HEK293T (cell line): ENCODE measurements at regions not wholly inside any gene's neighbourhood (a gene's known extent, or its start where the extent isn't known, plus 50 kb on each side); places are given as distances from the start of the nearest gene placed in this dataset.

Experiments used
- CTCF ChIA-PET: fragments of 350-600 bp; formaldehyde crosslinking; extraction: SDS; loops from one replicate; lab custom pipeline; 2021; ENCODE audit warnings: antibody characterized with exemption, inconsistent platforms; lab: Yijun Ruan, JAX
- POLR2A ChIA-PET: fragments of 350-600 bp; formaldehyde crosslinking; extraction: SDS; loops from one replicate; lab custom pipeline; 2020; ENCODE audit warnings: antibody characterized with exemption, inconsistent platforms; lab: Yijun Ruan, JAX
- DNase-seq: peaks from one replicate; pipeline ENCODE4 v3.0.0; 2012; ENCODE audit warnings: mixed read lengths; ENCODE audit errors: extremely low spot score
- ARNT ChIP-seq: fragments of 450-650 bp; IDR thresholded peaks from 2 replicates; pipeline ENCODE4 v1.6.1; 2017; ENCODE audit warnings: mild to moderate bottlenecking
- BHLHE40 ChIP-seq: fragments of 450-650 bp; IDR thresholded peaks from 2 replicates; pipeline ENCODE4 v1.6.1; 2016; ENCODE audit warnings: mild to moderate bottlenecking, moderate library complexity, borderline replicate concordance
- CTBP1 ChIP-seq: fragments of 450-650 bp; IDR thresholded peaks from 2 replicates; pipeline ENCODE4 v1.6.1; 2016; ENCODE audit warnings: borderline replicate concordance
- ELF4 ChIP-seq: fragments of 450-650 bp; IDR thresholded peaks from 2 replicates; pipeline ENCODE4 v1.6.1; 2017; ENCODE audit warnings: antibody characterized with exemption
- FOXA1 ChIP-seq: fragments of 450-650 bp; IDR thresholded peaks from 2 replicates; pipeline ENCODE4 v1.6.1; 2016; ENCODE audit warnings: mild to moderate bottlenecking
- FOXK2 ChIP-seq: fragments of 450-650 bp; IDR thresholded peaks from 2 replicates; pipeline ENCODE4 v1.6.1; 2016; ENCODE audit warnings: mild to moderate bottlenecking
- FOXM1 ChIP-seq: fragments of 450-650 bp; IDR thresholded peaks from 2 replicates; pipeline ENCODE4 v1.6.1; 2017; ENCODE audit warnings: mild to moderate bottlenecking, borderline replicate concordance
- HDGF ChIP-seq: fragments of 450-650 bp; IDR thresholded peaks from 2 replicates; pipeline ENCODE4 v1.6.1; 2017; ENCODE audit warnings: antibody characterized with exemption, borderline replicate concordance
- L3MBTL2 ChIP-seq: fragments of 450-650 bp; conservative IDR thresholded peaks from 2 replicates; pipeline ENCODE4 v1.6.1; 2016; ENCODE audit warnings: mild to moderate bottlenecking
- LEF1 ChIP-seq: fragments of 450-650 bp; IDR thresholded peaks from 2 replicates; pipeline ENCODE4 v1.6.1; 2017; ENCODE audit warnings: mild to moderate bottlenecking, borderline replicate concordance
- NFRKB ChIP-seq: fragments of 450-650 bp; IDR thresholded peaks from 2 replicates; pipeline ENCODE4 v1.6.1; 2016; ENCODE audit warnings: mild to moderate bottlenecking, moderate library complexity
- PKNOX1 ChIP-seq: fragments of 450-650 bp; IDR thresholded peaks from 2 replicates; pipeline ENCODE4 v1.6.1; 2016
- SP1 ChIP-seq: fragments of 450-650 bp; IDR thresholded peaks from 2 replicates; pipeline ENCODE4 v1.6.1; 2017
- SUZ12 ChIP-seq: fragments of 450-650 bp; IDR thresholded peaks from 2 replicates; pipeline ENCODE4 v1.6.1; 2016; ENCODE audit warnings: mild to moderate bottlenecking
- TARDBP ChIP-seq: fragments of 450-650 bp; IDR thresholded peaks from 2 replicates; pipeline ENCODE4 v1.6.1; 2016
- ZNF384 ChIP-seq: fragments of 450-650 bp; IDR thresholded peaks from 2 replicates; pipeline ENCODE4 v1.6.1; 2016

DNA sequence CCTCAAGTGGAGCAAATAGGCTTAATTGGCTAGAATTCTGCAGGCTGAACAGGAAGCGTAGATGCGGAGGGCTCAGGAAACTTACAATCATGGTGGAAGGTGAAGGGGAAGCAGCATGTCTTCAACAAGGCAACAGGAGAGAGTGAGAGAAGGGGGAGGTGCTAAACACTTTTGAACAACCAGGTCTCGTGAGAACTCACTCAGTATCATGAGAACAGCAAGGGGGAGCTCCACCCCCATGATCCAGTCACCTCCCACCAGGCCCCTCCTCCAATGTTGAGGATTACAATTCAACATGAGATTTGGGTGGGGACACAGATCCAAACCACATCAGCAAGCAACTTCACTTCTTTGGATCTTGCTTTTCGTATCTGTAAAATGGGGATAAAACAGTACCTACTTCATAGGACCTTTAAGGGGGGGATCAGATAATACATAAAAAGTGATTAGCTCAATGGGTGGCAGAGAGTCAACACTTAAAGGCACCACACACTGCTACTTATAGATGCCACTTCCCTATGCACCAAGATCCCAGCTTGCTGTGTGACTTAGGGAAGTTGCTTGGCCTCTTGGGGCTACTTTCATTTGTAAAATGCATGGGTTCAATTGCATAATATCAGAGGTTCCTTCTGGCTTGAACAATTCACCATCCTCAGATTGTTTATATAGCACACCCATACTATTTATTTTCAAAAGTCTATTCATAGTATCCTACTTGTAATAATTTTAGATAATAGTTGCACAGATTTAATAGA, 184.8 kb upstream of the RPH3A start:
- ChIA-PET CTCF (interaction anchor here (0.6 kb wide), 1 partner anchor 47 kb away, joined by 3 read pairs; no protein-coding TSS in a partner anchor), POLR2A (no interaction called here)
- DNase-seq, result no peak
- no peak for TF ChIP-seq ARNT
- no peak for TF ChIP-seq SP1
- no peak for TF ChIP-seq HDGF
- no peak for TF ChIP-seq LEF1
- no peak for TF ChIP-seq ZNF384
- no peak for TF ChIP-seq NFRKB
- no peak for TF ChIP-seq CTBP1
- TF ChIP-seq SUZ12, result no peak
- no peak for TF ChIP-seq L3MBTL2
- no peak for TF ChIP-seq ELF4

GRCh38 chr12:112607427-112607826, 184.1 kb upstream of the RPH3A start:
- DNase-seq, result no peak
- ChIA-PET CTCF (no interaction called here), POLR2A (no interaction called here)
- no peak for TF ChIP-seq BHLHE40
- no peak for TF ChIP-seq HDGF
- no peak for TF ChIP-seq SP1
- no peak for TF ChIP-seq NFRKB
- no peak for TF ChIP-seq ELF4
- TF ChIP-seq FOXA1, result no peak
- TF ChIP-seq ARNT, result no peak
- no peak for TF ChIP-seq SUZ12
- no peak for TF ChIP-seq FOXK2
- TF ChIP-seq LEF1, result no peak
- TF ChIP-seq ZNF384, result no peak

DNA sequence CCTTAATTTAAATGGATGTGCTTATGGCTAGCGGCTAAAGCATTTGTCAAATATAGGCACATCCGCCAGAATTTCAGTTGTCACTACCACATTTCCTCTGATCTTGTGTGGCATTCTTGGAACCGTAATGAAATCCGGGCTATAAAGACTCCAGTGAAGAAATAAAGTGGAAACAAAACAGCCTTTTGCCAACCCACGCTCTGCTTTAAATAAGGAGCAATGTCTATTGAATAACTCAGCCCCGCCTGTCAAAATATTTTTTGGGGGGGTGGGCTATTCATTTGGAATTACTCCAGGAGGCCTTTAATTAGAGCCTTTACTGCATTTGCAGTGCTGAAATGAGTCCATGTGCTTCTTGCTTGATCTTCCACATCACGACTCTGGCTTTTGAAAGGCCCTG, 179.6 kb upstream of the RPH3A start:
- ChIA-PET POLR2A (no interaction called here), CTCF (no interaction called here)
- DNase-seq, result no peak
- TF ChIP-seq SUZ12 (no peak), HDGF (no peak), FOXK2 (no peak), FOXM1 (no peak), L3MBTL2 (no peak), TARDBP (no peak), PKNOX1 (no peak), BHLHE40 (no peak), NFRKB (no peak), ZNF384 (no peak), SP1 (no peak), FOXA1 (no peak), CTBP1 (no peak), ELF4 (no peak), LEF1 (no peak), ARNT (no peak)

- CTCF ChIA-PET, result no interaction called here
- POLR2A ChIA-PET, result no interaction called here
These were observed 176.4 kb upstream of the RPH3A start for GRCh38 chr12:112615196-112615595.

DNA sequence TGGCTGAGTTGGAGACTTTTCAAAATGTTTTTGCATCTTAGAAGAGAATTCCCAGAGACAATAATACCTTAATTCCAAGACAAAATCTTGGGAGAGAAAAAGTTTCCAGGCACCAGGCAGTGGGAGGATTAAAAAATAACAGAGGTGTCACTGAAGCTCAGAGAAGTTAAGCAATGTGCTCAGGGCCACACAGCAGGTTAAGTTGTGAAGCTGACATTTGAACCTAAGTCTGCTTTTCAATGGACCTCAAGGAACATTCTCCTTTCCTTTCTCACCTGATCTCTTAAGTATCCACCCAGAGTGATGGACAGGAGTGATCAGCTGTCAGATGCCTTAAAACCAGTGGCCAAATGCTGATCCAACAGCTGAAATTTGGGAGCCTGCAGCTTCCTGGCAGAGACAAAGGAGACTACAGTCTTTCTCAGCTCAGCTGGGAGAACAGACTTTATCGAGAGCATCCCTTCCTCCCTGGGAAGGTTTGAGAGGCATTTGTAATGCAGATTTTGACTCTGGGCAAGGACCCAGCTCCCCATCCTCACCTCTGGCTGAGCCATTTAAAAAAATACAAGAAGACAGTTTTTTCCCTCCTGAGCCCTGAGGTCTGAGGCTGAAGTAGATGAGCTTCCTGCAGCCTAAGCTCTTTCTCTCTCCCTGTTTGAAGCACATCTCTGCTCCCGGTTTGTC, 174.9 kb upstream of the RPH3A start:
- TF ChIP-seq LEF1 (no peak), NFRKB (no peak), BHLHE40 (no peak), SUZ12 (no peak), L3MBTL2 (no peak), SP1 (no peak)
- ChIA-PET CTCF (no interaction called here), POLR2A (no interaction called here)

More at GRCh38 chr12:112615196-112615595, 176.4 kb upstream of the RPH3A start:
- DNase-seq, result no peak
- TF ChIP-seq NFRKB, result no peak
- no peak for TF ChIP-seq CTBP1
- TF ChIP-seq ELF4, result no peak
- TF ChIP-seq SUZ12, result no peak
- no peak for TF ChIP-seq HDGF
- TF ChIP-seq FOXK2, result no peak
- TF ChIP-seq FOXA1, result no peak
- no peak for TF ChIP-seq BHLHE40
- TF ChIP-seq TARDBP, result no peak
- no peak for TF ChIP-seq SP1
- TF ChIP-seq FOXM1, result no peak
- TF ChIP-seq LEF1, result no peak

GRCh38 chr12:112617153-112617505, 174.4 kb upstream of the RPH3A start:
- TF ChIP-seq BHLHE40 (no peak), HDGF (no peak), PKNOX1 (no peak), SUZ12 (no peak), ARNT (no peak), ELF4 (no peak), TARDBP (no peak), LEF1 (no peak), FOXM1 (no peak), ZNF384 (no peak), CTBP1 (no peak), L3MBTL2 (no peak)
- ChIA-PET POLR2A (no interaction called here), CTCF (no interaction called here)
- DNase-seq, result no peak

More for the DNA sequence above, 174.9 kb upstream of the RPH3A start:
- DNase-seq, result no peak
